ENCODE measurements at regions not wholly inside any gene's neighbourhood (a gene's known extent, or its start where the extent isn't known, plus 50 kb on each side); places are given as distances from the start of the nearest gene placed in this dataset.

GRCh38 chr4:187178084-187178483 lies 454.4 kb upstream of the FAT1 start:
- TF ChIP-seq, protein P1, sequence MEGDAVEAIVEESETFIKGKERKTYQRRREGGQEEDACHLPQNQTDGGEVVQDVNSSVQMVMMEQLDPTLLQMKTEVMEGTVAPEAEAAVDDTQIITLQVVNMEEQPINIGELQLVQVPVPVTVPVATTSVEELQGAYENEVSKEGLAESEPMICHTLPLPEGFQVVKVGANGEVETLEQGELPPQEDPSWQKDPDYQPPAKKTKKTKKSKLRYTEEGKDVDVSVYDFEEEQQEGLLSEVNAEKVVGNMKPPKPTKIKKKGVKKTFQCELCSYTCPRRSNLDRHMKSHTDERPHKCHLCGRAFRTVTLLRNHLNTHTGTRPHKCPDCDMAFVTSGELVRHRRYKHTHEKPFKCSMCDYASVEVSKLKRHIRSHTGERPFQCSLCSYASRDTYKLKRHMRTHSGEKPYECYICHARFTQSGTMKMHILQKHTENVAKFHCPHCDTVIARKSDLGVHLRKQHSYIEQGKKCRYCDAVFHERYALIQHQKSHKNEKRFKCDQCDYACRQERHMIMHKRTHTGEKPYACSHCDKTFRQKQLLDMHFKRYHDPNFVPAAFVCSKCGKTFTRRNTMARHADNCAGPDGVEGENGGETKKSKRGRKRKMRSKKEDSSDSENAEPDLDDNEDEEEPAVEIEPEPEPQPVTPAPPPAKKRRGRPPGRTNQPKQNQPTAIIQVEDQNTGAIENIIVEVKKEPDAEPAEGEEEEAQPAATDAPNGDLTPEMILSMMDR (IDR thresholded peaks at IDR 0.05; ENCODE audit: low read depth, low read length, missing control alignments) = no peak
- in situ Hi-C loops (cut with HindIII; ENCODE audit: low pct_ligation_motif_present, low sequenced_read_pairs) = no loop called here
- Histone ChIP-seq H3K4me3 (ENCODE audit: low read depth, low read length) (no peak overlapping the region), H3K36me3 (replicated peaks) (no peaks in the 10 kb centered on the region), H3K27ac (no peak overlapping the region), H3K27me3 (replicated peaks) (no peaks in the 10 kb centered on the region)
- no peak for DNase-seq

- H3K4me3 ChIP-seq (ENCODE audit: low read depth, low read length) = no peak overlapping the region
- H3K27me3 ChIP-seq (replicated peaks) = no peaks in the 10 kb centered on the region
- in situ Hi-C loops (cut with HindIII; ENCODE audit: low pct_ligation_motif_present, low sequenced_read_pairs) = no loop called here
- TF ChIP-seq, protein P1 (IDR thresholded peaks at IDR 0.05; ENCODE audit: low read depth, low read length, missing control alignments) = no peak
- no peaks in the 10 kb centered on the region for H3K36me3 ChIP-seq (replicated peaks)
- no peak for DNase-seq
- no peak overlapping the region for H3K27ac ChIP-seq
Measured at GRCh38 chr4:187178587-187178986, 454.9 kb upstream of the FAT1 start.

DNA sequence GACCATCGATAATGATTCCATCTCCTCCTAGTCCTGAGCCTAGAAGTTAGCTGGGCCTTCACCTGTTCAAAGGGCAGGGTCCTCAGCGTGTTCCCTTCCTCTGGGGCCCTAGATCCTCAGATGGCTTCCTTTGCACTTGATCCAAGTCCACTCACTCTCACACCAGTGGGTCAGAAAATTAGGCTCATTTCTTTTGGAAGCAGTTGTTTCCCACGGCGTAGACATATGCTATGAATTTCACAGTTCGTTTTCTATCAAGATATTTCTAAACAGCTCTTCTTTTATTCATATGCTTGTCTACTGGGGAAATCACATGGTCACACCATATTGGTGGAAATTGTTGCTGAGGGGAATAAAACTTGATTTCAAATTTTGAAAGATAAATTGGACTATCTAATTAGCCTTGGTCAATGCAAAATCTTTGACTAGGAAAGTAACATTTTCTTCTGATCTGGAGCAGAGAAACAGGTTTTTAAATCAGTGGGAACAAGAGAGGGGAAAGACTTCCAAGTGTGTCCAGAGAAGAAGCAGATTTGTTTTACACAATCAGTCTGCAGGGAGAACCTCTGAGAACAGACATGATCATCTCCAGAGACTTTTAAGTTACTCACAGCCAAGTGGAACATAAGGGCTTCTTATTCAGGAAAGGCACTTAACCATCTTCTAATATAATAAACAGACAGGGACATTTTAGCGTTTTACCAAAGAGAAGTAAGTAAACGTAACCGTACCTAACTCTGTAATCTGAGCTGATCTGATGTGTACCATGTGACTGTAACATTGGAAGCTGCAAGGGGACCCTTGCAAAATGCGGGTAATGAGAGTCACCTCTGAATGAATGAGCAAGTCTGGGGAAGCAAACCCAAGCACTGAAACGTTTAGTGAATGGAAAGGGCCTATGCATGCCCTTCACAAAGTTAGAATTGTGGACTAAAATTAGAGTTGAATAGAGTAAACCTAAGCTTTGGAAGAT lies 455.7 kb upstream of the FAT1 start:
- H3K36me3 ChIP-seq (replicated peaks) = no peaks in the 10 kb centered on the region

DNA sequence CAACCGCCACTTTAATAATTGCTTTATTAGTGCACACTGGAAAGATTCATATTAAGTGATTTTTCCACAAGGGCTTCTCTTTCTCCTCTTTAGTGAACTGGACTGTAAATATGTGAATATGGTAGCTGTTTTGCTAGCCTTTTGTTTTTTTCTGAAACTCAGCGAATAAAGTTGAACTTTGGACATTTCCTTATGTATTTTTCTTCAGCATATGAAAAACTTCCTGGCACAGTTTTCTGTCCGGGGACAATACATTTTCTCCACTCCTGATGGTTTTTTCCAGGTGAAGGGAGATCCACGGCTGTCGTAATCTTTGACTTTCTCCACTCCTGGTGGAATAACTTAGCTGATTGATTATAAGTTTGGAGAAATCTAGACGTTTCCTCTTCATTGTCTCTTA lies 457.4 kb upstream of the FAT1 start:
- Histone ChIP-seq H3K27me3 (replicated peaks) (no peaks in the 10 kb centered on the region), H3K4me3 (ENCODE audit: low read depth, low read length) (no peak overlapping the region), H3K27ac (no peak overlapping the region), H3K36me3 (replicated peaks) (no peaks in the 10 kb centered on the region)
- DNase-seq = no peak
- in situ Hi-C loops (cut with HindIII; ENCODE audit: low pct_ligation_motif_present, low sequenced_read_pairs) = no loop called here
- TF ChIP-seq, protein P1 (IDR thresholded peaks at IDR 0.05; ENCODE audit: low read depth, low read length, missing control alignments) = no peak

More for the DNA sequence above, 455.7 kb upstream of the FAT1 start:
- no peaks in the 10 kb centered on the region for H3K27me3 ChIP-seq (replicated peaks)
- in situ Hi-C loops (cut with HindIII; ENCODE audit: low pct_ligation_motif_present, low sequenced_read_pairs) = no loop called here
- DNase-seq = no peak
- H3K27ac ChIP-seq = no peak overlapping the region
- H3K4me3 ChIP-seq (ENCODE audit: low read depth, low read length) = no peak overlapping the region
- TF ChIP-seq, protein P1 (IDR thresholded peaks at IDR 0.05; ENCODE audit: low read depth, low read length, missing control alignments) = no peak

GRCh38 chr4:187183346-187183745 lies 459.7 kb upstream of the FAT1 start:
- TF ChIP-seq, protein P1 (IDR thresholded peaks at IDR 0.05; ENCODE audit: low read depth, low read length, missing control alignments) = no peak
- in situ Hi-C loops (cut with HindIII; ENCODE audit: low pct_ligation_motif_present, low sequenced_read_pairs) = no loop called here
- no peak overlapping the region for H3K27ac ChIP-seq
- no peak for DNase-seq
- H3K4me3 ChIP-seq (ENCODE audit: low read depth, low read length) = no peak overlapping the region
- H3K27me3 ChIP-seq (replicated peaks) = no peaks in the 10 kb centered on the region
- H3K36me3 ChIP-seq (replicated peaks) = no peaks in the 10 kb centered on the region
